HG02798 (cell line): ENCODE measurements at regions not wholly inside any gene's neighbourhood (a gene's known extent, or its start where the extent isn't known, plus 50 kb on each side); places are given as distances from the start of the nearest gene placed in this dataset.
"Not testable (repeated sequence)": the region's sequence is repeated elsewhere in the genome, so short reads cannot be mapped to it uniquely, and the experiment has no call there.

ENCODE experiments used
- ATAC-seq: cut with Tn5 transposase; IDR thresholded peaks from one replicate; pipeline ENCODE4 v1.9.1; 2021; ENCODE audit warnings: mild to moderate bottlenecking; ENCODE audit not compliant: unreplicated experiment, poor library complexity

GRCh38 chr20:50451792-50452425, 58.3 kb upstream of the PTPN1 start:
- not testable (repeated sequence) for ATAC-seq

DNA sequence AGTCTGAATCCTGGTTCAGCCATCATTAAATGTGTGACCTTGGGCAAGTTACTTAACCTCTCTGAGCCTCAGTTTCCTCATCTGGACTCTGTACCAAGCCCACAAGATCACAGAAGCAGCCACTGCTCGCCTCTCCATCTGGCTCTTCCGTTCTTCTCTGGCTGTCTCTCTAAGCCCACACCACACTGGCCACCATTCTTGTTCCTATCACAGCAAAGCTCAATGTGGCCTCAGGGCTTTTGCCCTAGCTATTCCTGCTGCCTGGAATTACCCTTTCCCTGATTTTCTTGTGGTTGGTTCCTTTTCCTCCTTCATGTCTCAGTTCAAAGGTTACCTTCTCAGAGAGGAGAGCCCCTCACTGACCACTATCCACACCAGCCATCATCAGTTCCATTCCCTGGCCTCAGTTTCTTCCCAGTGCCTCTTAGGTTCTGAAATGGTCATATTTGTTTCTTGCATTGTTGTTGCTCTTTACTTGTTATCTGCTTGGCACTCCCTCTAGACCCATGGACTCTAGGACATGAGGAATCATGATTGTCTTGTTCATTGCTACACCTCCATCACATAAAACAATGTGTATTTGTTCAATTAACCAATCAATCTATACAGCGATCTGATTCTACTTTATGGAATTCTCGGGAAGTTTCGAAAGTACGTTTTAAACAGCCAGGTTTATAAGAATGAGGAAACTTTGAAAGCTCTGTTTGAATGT, 56.5 kb upstream of the PTPN1 start:
- no peak for ATAC-seq

DNA sequence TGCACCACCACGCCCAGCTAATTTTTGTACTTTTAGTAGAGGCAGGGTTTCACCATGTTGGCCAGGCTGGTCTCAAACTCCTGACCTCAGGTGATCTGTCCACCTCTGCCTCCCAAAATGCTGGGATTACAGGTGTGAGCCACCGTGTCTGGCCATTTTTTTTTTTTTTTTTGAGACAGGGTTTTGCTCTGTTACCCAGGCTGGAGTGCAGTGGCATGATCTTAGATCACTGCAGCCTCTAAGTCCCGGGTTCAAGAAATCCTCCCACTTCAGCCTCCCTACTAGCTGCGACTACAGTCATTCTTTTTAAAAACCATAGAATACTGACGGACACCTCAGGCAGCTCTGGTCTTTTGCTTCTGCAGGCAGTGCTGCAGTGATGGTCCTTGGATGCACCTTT, 54.9 kb upstream of the PTPN1 start:
- not testable (repeated sequence) for ATAC-seq

DNA sequence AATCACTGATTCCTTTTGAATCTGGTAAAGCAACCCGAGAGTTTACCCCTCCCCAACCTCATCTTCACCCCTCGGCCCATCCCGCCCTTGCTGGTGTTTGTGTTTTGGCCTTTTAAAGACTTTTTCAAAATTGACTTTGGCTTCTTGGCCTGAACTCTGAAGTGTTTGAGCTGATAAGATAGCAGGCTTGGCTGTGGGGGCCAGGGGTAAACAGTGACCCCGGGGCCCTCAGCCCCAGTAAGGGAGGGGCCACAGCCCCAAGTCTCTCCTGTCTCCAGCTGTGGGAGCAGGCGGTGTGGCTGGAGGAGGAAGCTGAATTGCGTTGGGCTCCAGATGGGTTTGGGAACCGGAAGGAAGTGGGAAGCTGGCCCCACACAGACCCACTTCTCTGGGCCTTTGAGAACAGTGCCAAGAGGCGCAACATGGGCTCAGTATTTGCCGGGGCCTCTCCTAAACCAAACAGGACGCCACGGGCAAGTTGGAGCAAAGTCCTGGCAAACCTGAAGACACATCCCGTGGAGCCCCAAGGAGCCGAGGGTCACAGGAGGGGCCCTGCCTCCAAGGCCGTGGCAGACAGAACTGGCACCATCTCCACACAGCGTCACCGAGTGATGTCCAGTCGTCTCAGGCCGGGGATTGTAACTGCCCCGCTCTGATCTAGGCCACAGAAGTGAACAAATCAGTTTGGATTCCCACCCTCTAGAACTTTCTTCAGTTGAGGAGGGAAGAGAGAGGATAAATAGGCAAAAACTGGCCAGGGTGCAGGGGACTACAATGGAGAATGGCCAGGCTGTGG, 54.3 kb upstream of the PTPN1 start:
- no peak for ATAC-seq

DNA sequence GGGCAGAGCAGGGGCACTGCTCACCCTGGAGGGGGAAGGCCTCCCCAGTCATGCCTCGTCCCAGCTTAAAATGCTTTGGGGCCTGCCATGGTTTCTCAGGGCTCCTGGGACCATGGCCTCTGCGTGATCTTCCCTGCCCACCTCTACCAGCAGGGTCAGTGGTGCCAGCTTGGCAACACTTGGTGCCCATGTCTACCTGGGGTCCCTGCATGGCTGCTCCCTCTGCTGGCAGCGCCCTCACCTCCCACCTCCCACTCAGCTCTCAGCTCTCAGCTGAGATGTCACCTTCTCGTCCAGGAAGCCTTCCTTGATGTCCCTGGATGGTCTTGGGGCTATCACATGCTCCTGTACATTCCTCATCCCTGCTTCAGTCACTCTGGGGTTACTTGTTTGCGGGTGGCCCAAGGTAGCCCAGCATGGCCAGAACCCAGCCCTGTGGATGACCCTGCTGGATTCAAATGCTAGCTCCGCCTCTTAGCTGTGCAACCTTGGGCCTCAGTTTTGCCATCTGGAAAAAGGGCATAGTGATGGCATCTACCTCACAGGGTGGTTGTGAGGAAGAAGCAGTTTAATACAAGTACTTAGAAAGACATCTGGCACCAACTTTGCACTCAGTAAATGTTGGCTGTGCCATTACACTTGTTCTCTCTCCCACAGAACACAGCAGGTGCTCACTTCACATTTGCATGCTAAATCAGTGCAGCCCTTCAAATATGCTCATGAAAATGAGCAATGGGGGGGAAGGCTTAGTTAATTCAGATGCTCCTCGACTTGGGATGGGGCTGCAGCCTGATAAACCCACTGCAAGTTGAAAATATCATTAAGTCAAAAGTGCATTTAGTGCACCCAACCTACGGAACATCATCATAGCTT, 53.5 kb upstream of the PTPN1 start:
- no peak for ATAC-seq

- ATAC-seq, result no peak
These were observed 50.9 kb upstream of the PTPN1 start for GRCh38 chr20:50459124-50459918.

DNA sequence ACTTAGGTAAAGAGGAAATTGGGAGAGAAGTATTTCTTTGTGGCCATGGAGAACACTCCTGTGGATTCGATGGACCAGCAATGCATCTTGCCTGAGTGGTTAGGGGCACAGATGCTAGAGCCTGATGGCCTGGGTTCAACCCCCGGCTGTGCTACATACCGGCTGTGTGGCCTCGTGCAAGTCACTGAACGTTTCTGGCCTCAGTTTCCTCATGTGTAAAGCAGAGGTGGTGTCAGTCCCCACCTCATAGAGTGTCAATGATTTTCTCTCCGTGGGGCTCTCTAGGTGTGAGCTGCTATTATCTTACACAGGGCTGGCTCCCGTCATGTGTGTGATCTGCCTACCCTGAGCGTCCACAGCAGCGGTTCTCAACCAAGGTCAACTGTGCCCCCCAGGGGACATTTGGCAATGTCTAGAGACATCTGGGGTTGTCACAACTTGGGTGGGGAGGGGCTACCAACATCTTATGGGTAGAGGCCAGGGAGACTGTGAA, 50.0 kb upstream of the PTPN1 start:
- ATAC-seq, result no peak
